NCI-H2107 (cell line): ENCODE measurements at regions not wholly inside any gene's neighbourhood (a gene's known extent, or its start where the extent isn't known, plus 50 kb on each side); places are given as distances from the start of the nearest gene placed in this dataset.
"Not testable (repeated sequence)": the region's sequence is repeated elsewhere in the genome, so short reads cannot be mapped to it uniquely, and the experiment has no call there.

Experiments used
- DNase-seq: peaks from one replicate; lab custom pipeline; 2025; lab: John Stamatoyannopoulos, UW

- DNase-seq, result no peak
Measured at GRCh38 chr3:106120356-106120755, 251.5 kb upstream of the CBLB start.

- no peak for DNase-seq
Measured at GRCh38 chr3:106121491-106122289, 252.9 kb upstream of the CBLB start.

- DNase-seq, result no peak
Measured at GRCh38 chr3:106124818-106125217, 256.0 kb upstream of the CBLB start.

GRCh38 chr3:106125321-106125720, 256.5 kb upstream of the CBLB start:
- DNase-seq, result no peak

GRCh38 chr3:106126067-106126845, 257.4 kb upstream of the CBLB start:
- DNase-seq, result no peak

GRCh38 chr3:106126846-106127235, 258.0 kb upstream of the CBLB start:
- DNase-seq, result no peak

- no peak for DNase-seq
Measured at GRCh38 chr3:106129939-106130338, 261.1 kb upstream of the CBLB start.

- no peak for DNase-seq
Measured at GRCh38 chr3:106130384-106131198, 261.8 kb upstream of the CBLB start.

GRCh38 chr3:106135451-106136160, 266.8 kb upstream of the CBLB start:
- DNase-seq, result no peak

GRCh38 chr3:106139826-106140225, 271.0 kb upstream of the CBLB start:
- DNase-seq, result no peak

GRCh38 chr3:106140431-106140830, 271.6 kb upstream of the CBLB start:
- no peak for DNase-seq

- DNase-seq, result no peak
Measured at GRCh38 chr3:106144030-106144429, 275.2 kb upstream of the CBLB start.

GRCh38 chr3:106148440-106149082, 279.7 kb upstream of the CBLB start:
- not testable (repeated sequence) for DNase-seq

- DNase-seq, result no peak
Measured at GRCh38 chr3:106157411-106157810, 288.6 kb upstream of the CBLB start.

GRCh38 chr3:106160396-106160795, 291.6 kb upstream of the CBLB start:
- DNase-seq, result no peak

GRCh38 chr3:106161246-106161645, 292.4 kb upstream of the CBLB start:
- DNase-seq, result no peak

GRCh38 chr3:106167728-106168127, 298.9 kb upstream of the CBLB start:
- DNase-seq, result no peak

GRCh38 chr3:106168962-106169750, 300.3 kb upstream of the CBLB start:
- DNase-seq, result no peak

GRCh38 chr3:106170636-106171035, 301.8 kb upstream of the CBLB start:
- DNase-seq, result no peak

- DNase-seq, result no peak
Measured at GRCh38 chr3:106172101-106172500, 303.3 kb upstream of the CBLB start.

GRCh38 chr3:106172780-106173179, 304.0 kb upstream of the CBLB start:
- no peak for DNase-seq
